Small intestine (tissue), 7 donors: ENCODE measurements at regions not wholly inside any gene's neighbourhood (a gene's known extent, or its start where the extent isn't known, plus 50 kb on each side); places are given as distances from the start of the nearest gene placed in this dataset.

Experiments used
- DNase-seq, 2 donors: peaks; one replicate each; pipeline versions ENCODE4 v3.0.0 to v3.0.0-alpha.2; 2013
- FAIRE-seq: peaks from 2 replicates; lab custom pipeline; 2012; peaks lifted over from hg19 to GRCh38; lab: Jason Lieb, UNC
- H3K27ac ChIP-seq, 3 donors: one replicate each; pipeline ENCODE4 v1.5.1; 2013; ENCODE audit warnings: low read length in 2 of 3, mild to moderate bottlenecking in 2 of 3, control low read depth in 1 of 3, inconsistent platforms in 1 of 3, low read depth in 1 of 3, moderate library complexity in 1 of 3
- H3K27me3 ChIP-seq, 3 donors: one replicate each; pipeline ENCODE4 v1.6.1; 2013; ENCODE audit warnings: low read length in 3 of 3, inconsistent platforms in 1 of 3; ENCODE audit not compliant: control insufficient read depth in 3 of 3, insufficient read depth in 3 of 3
- H3K36me3 ChIP-seq, 3 donors: one replicate each; pipeline ENCODE4 v1.6.1; 2013; ENCODE audit warnings: low read length in 3 of 3, inconsistent platforms in 1 of 3, low read depth in 1 of 3, mild to moderate bottlenecking in 1 of 3, moderate library complexity in 1 of 3; ENCODE audit not compliant: control insufficient read depth in 3 of 3, insufficient read depth in 2 of 3
- H3K4me1 ChIP-seq, 3 donors: one replicate each; pipeline ENCODE4 v1.6.1; 2013; ENCODE audit warnings: low read length in 2 of 3, inconsistent platforms in 1 of 3, low read depth in 1 of 3, mild to moderate bottlenecking in 1 of 3, moderate library complexity in 1 of 3; ENCODE audit not compliant: control insufficient read depth in 3 of 3, insufficient read depth in 2 of 3
- H3K4me3 ChIP-seq, 3 donors: one replicate each; pipeline ENCODE4 v1.5.1; 2013; ENCODE audit warnings: low read length in 3 of 3, control low read depth in 1 of 3, inconsistent platforms in 1 of 3, low read depth in 1 of 3, mild to moderate bottlenecking in 1 of 3, moderate library complexity in 1 of 3
- H3K9me3 ChIP-seq, 2 donors: one replicate each; pipeline ENCODE4 v1.6.1; 2013; ENCODE audit warnings: low read depth in 1 of 2, low read length in 1 of 2; ENCODE audit not compliant: control insufficient read depth in 2 of 2, insufficient read depth in 1 of 2
- WGBS, 3 donors: extraction: QIAGEN DNeasy Blood & Tissue Kit; methylation state at CpG; one replicate each; pipeline ENCODE4 v1.1.7; 2013; 5-methylcytosine and 5-hydroxymethylcytosine counted together
- donor health status: healthy with polysubstance abuse.
- donor health status: control.
- donor health status: control.
- donor health status: Bipolar disorder and iron deficiency.
- donor health status: healthy.

GRCh38 chr2:149920389-149920788 lies 332.8 kb upstream of the MMADHC start:
- H3K4me1 ChIP-seq, result no peaks in the 10 kb centered on the region
- H3K27me3 ChIP-seq, result no peaks in the 10 kb centered on the region
- no peaks in the 10 kb centered on the region for H3K36me3 ChIP-seq
- WGBS, 3 donors, result 88 to 91% (median 89%) methylated on average over 3 of the region's 3 CpGs
- no peak overlapping the region for H3K27ac ChIP-seq
- DNase-seq, result no peak
- no peaks in the 10 kb centered on the region for H3K9me3 ChIP-seq
- FAIRE-seq, result no peak
- no peak overlapping the region for H3K4me3 ChIP-seq

DNA sequence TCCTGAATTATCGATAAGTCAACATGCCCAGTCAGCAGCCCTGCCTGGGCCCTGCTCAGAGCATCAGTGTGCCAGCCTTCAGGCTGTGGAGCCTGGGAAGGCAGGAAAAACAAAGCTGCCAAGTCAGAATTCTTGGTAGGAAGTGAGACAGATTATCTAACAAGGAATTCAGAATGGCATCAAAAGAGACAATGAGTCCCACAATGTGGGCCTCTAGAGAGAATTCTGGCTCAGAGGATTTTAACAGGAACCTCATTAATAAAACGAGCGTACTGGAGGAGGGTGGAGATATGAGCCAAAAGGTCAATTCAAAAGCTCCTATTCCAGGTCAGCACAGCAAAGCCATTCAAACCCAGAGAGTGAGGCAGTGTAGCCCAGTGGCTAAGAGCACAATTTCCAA lies 327.6 kb upstream of the MMADHC start:
- H3K27me3 ChIP-seq, result no peaks in the 10 kb centered on the region
- DNase-seq (no peak), FAIRE-seq (no peak)
- no peak overlapping the region for H3K4me3 ChIP-seq
- H3K4me1 ChIP-seq, result no peaks in the 10 kb centered on the region
- no peaks in the 10 kb centered on the region for H3K36me3 ChIP-seq
- H3K9me3 ChIP-seq, result no peaks in the 10 kb centered on the region
- 76 to 84% (median 82%) methylated on average over 3 of the region's 3 CpGs for WGBS, 3 donors
- H3K27ac ChIP-seq, result no peak overlapping the region

DNA sequence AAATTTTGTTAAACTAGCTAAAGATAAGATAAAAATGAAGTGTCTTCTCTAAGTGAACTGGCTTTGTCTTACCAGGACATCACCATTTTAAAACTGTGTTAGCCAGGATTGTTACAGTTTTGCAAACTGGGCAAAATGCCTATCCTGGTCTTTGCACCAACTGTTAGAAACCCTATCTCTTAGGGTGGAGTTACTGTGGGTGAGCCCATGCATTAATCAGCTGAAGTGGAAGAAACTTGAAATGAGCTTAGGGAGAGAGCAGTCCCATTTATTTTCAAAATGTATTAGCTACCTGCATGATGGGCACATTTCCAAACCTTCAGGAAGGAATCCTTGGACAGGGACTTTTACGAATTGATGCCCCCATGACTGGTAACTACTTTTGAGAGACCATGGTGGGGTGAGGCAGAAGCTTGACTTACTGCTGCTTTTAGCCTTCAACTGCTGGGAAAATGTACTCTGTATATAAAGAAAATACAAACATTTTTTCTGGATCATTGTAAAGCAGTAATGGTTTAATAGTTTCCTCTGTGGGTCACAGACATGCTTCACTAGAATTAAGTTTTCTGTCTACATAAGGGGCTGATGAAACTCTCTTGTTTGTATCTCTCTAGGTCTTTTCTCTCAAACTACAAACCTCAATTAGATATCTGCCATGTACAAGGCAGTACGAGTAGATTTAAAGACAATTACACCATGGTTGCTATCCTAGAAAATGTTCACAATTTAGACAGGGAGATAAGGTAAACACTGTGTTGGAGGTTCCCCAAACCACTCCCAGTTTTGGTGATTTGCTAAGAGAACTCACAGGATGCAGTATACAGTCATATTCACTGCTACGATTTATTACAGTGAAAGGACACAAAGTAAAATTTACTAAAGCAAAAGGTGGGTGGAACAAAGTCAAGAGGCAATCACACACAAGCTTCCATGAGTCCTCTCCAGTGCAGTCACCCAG lies 321.4 kb upstream of the MMADHC start:
- Histone ChIP-seq H3K9me3 (no peaks in the 10 kb centered on the region), H3K27ac (no peak overlapping the region), H3K4me3 (no peak overlapping the region), H3K27me3 (no peaks in the 10 kb centered on the region), H3K4me1 (no peaks in the 10 kb centered on the region), H3K36me3 (no peaks in the 10 kb centered on the region)
- DNase-seq (peak in 1 of 2 donors; percentile 6), FAIRE-seq (no peak)
- 45 to 61% (median 53%) methylated on average over 3 of the region's 3 CpGs for WGBS, 3 donors

DNA sequence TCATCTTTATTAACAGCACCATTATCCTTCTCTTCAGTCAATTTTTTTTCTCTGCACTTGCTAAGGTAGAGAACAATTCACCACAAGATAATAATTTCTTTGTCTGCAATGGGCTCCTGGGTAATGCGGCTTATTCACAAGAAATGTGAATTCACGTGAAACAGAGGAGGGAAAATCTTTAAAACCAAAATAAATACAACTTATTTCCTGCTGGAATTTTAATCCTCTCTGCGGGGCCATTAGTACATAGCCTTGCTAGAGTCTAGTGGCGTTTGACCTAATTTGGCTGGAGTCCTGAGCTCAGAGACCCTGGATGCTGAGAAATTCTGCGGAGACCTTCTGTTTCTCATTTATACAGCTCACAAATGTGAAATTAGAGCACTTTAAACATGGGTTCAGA lies 319.3 kb upstream of the MMADHC start:
- WGBS, 3 donors, result 75 to 84% (median 82%) methylated on average over 5 of the region's 5 CpGs
- FAIRE-seq (no peak), DNase-seq (no peak)
- Histone ChIP-seq H3K27ac (no peak overlapping the region), H3K9me3 (no peaks in the 10 kb centered on the region), H3K4me3 (no peak overlapping the region), H3K27me3 (no peaks in the 10 kb centered on the region), H3K36me3 (no peaks in the 10 kb centered on the region), H3K4me1 (no peaks in the 10 kb centered on the region)

DNA sequence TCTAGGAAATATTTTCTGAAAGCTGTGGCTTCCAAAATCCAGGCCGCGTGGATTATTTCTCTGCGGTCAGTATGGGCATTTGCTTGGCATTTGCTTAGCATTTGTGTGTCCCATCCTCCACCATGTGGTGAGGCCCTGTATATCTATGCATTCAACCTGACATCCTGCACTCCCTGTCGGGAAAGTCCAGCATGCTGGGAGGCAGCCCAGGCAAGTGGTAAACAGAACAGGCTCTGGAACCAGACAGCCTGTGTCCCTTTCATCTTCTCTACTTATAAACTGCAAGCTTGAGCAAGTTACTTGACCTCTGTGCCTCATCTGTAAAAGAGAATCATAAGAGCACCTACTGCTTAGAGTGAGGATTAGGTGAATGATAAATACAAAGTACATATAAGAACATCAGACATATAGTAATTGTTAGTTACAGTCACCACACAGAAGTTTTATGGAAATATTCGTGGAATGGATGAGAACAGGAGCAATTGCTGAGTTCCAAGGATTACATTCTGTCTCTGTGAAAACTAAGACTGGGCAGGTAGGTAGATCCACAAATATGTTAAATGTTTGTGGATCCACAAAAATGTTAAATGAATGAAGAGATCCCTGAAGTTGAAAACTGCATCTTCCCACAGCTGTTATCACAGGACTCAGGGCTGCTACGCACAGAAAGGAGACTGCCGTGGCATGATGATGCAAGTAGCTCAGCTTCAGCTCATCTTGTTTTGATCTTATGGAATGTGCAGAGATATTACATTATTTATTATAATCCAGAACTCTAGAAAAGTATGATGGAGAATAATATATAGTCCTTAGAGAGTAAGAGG lies 317.0 kb upstream of the MMADHC start:
- no peaks in the 10 kb centered on the region for H3K27me3 ChIP-seq
- no peak for DNase-seq
- no peaks in the 10 kb centered on the region for H3K4me1 ChIP-seq
- no peaks in the 10 kb centered on the region for H3K36me3 ChIP-seq
- no peak for FAIRE-seq
- 76 to 84% (median 83%) methylated on average over 7 of the region's 7 CpGs for WGBS, 3 donors
- H3K4me3 ChIP-seq, result no peak overlapping the region
- no peaks in the 10 kb centered on the region for H3K9me3 ChIP-seq
- H3K27ac ChIP-seq, result no peak overlapping the region

- no peaks in the 10 kb centered on the region for H3K27me3 ChIP-seq
- no peaks in the 10 kb centered on the region for H3K36me3 ChIP-seq
- H3K4me3 ChIP-seq, result no peak overlapping the region
- no peaks in the 10 kb centered on the region for H3K4me1 ChIP-seq
- no peak for DNase-seq
- 94 to 99% (median 95%) methylated on average over 4 of the region's 4 CpGs for WGBS, 3 donors
- H3K9me3 ChIP-seq, result no peaks in the 10 kb centered on the region
- no peak for FAIRE-seq
- no peak overlapping the region for H3K27ac ChIP-seq
Measured at GRCh38 chr2:149903626-149904025, 316.1 kb upstream of the MMADHC start.

- no peaks in the 10 kb centered on the region for H3K36me3 ChIP-seq
- no peak for FAIRE-seq
- no peak overlapping the region for H3K27ac ChIP-seq
- WGBS, 3 donors, result 65 to 78% (median 77%) methylated on average over 4 of the region's 4 CpGs
- DNase-seq, result no peak
- no peaks in the 10 kb centered on the region for H3K4me1 ChIP-seq
- H3K4me3 ChIP-seq, result no peak overlapping the region
- no peaks in the 10 kb centered on the region for H3K27me3 ChIP-seq
- H3K9me3 ChIP-seq, result no peaks in the 10 kb centered on the region
Measured at GRCh38 chr2:149902081-149902480, 314.5 kb upstream of the MMADHC start.

DNA sequence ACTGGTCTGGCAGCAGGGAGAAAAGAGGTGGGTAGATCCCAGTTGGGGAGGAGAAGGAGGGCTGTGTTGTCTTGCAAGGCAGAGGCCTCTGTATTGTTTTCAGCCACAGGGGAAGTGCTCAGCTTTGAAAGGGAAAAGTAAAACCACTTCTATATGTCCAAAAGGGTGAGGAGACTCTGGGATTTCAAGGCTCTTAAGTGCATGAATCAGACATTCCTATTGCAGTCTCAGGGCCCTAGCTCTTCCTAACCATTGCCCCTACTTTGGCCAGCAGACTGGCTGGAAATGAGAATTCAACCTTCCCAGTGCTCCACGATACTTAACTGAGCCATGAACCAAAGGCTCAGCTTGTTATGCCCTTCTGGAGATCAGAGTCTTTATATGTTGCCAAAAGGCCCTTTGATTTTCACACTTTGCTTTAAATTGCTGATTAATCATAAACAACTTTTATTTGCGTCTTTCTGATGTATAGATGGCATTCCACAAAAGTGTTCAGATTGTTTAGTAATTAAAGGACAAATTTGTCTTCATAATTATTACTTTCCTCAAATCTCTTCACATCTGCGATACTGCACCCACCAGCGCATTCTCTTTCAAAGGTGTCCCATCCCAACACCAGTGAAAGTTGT lies 313.8 kb upstream of the MMADHC start:
- Histone ChIP-seq H3K9me3 (no peaks in the 10 kb centered on the region), H3K36me3 (no peaks in the 10 kb centered on the region), H3K4me3 (no peak overlapping the region), H3K27me3 (no peaks in the 10 kb centered on the region), H3K4me1 (no peaks in the 10 kb centered on the region), H3K27ac (no peak overlapping the region)
- FAIRE-seq (no peak), DNase-seq (no peak)
- WGBS, 3 donors, result 89 to 94% (median 90%) methylated on average over 4 of the region's 4 CpGs
